Mesendoderm (in vitro differentiated cells): ENCODE measurements at regions not wholly inside any gene's neighbourhood (a gene's known extent, or its start where the extent isn't known, plus 50 kb on each side); places are given as distances from the start of the nearest gene placed in this dataset.

ENCODE experiments used
- DNase-seq: peaks from one replicate; pipeline ENCODE4 v3.0.0; 2013
- H2AK5ac ChIP-seq: 2 replicates; pipeline ENCODE4 v1.6.1; 2013; ENCODE audit warnings: low read length, inconsistent platforms
- H2BK120ac ChIP-seq: 2 replicates; pipeline ENCODE4 v1.6.1; 2013; ENCODE audit warnings: low read depth, mild to moderate bottlenecking, low read length, moderate library complexity, mixed read lengths
- H2BK15ac ChIP-seq: replicated peaks from 2 replicates; pipeline ENCODE4 v1.6.1; 2013; ENCODE audit warnings: low read depth, mild to moderate bottlenecking, moderate library complexity
- H2BK5ac ChIP-seq: 2 replicates; pipeline ENCODE4 v1.6.1; 2013; ENCODE audit warnings: low read length, inconsistent platforms
- H3K18ac ChIP-seq: 2 replicates; pipeline ENCODE4 v1.6.1; 2013; ENCODE audit warnings: mild to moderate bottlenecking, low read length, mixed read lengths
- H3K23ac ChIP-seq: one replicate; pipeline ENCODE4 v1.6.1; 2013; ENCODE audit warnings: low read length
- H3K27ac ChIP-seq: 2 replicates; pipeline ENCODE4 v1.5.1; 2013; ENCODE audit warnings: low read depth, mild to moderate bottlenecking, inconsistent platforms, low read length, moderate library complexity
- H3K27me3 ChIP-seq: 2 replicates; pipeline ENCODE4 v1.6.1; 2013; ENCODE audit warnings: low read length, control low read depth, mild to moderate bottlenecking, inconsistent platforms; ENCODE audit not compliant: insufficient read depth, poor library complexity
- H3K36me3 ChIP-seq: 2 replicates; pipeline ENCODE4 v1.6.1; 2013; ENCODE audit warnings: low read length, inconsistent platforms; ENCODE audit not compliant: control insufficient read depth, insufficient read depth
- H3K4ac ChIP-seq: one replicate; pipeline ENCODE4 v1.6.1; 2013; ENCODE audit warnings: low read depth, mild to moderate bottlenecking, low read length, moderate library complexity
- H3K4me1 ChIP-seq: 2 replicates; pipeline ENCODE4 v1.6.1; 2013; ENCODE audit warnings: low read depth, low read length, inconsistent platforms; ENCODE audit not compliant: control insufficient read depth
- H3K4me2 ChIP-seq: 2 replicates; pipeline ENCODE4 v1.6.1; 2013; ENCODE audit warnings: low read length
- H3K4me3 ChIP-seq: 2 replicates; pipeline ENCODE4 v1.5.1; 2013; ENCODE audit warnings: mild to moderate bottlenecking, low read length
- H3K56ac ChIP-seq: one replicate; pipeline ENCODE4 v1.6.1; 2013; ENCODE audit warnings: low read length
- H3K79me1 ChIP-seq: 2 replicates; pipeline ENCODE4 v1.6.1; 2013; ENCODE audit warnings: low read length, inconsistent platforms
- H3K79me2 ChIP-seq: 2 replicates; pipeline ENCODE4 v1.6.1; 2013; ENCODE audit warnings: mild to moderate bottlenecking, low read length; ENCODE audit not compliant: control insufficient read depth, insufficient read depth
- H3K9ac ChIP-seq: 2 replicates; pipeline ENCODE4 v1.6.1; 2013; ENCODE audit warnings: low read length, inconsistent platforms
- H4K5ac ChIP-seq: one replicate; pipeline ENCODE4 v1.6.1; 2013; ENCODE audit warnings: low read length
- H4K8ac ChIP-seq: one replicate; pipeline ENCODE4 v1.6.1; 2013; ENCODE audit warnings: low read depth, mild to moderate bottlenecking, control low read depth, low read length, moderate library complexity
- WGBS: extraction: QIAGEN DNeasy Blood & Tissue Kit; methylation state at CpG from one replicate; pipeline ENCODE4 v1.1.7; 2013; ENCODE audit warnings: low lambda C conversion rate, missing lambda C conversion rate; ENCODE audit not compliant: insufficient coverage; ENCODE audit errors: extremely low coverage; 5-methylcytosine and 5-hydroxymethylcytosine counted together

DNA sequence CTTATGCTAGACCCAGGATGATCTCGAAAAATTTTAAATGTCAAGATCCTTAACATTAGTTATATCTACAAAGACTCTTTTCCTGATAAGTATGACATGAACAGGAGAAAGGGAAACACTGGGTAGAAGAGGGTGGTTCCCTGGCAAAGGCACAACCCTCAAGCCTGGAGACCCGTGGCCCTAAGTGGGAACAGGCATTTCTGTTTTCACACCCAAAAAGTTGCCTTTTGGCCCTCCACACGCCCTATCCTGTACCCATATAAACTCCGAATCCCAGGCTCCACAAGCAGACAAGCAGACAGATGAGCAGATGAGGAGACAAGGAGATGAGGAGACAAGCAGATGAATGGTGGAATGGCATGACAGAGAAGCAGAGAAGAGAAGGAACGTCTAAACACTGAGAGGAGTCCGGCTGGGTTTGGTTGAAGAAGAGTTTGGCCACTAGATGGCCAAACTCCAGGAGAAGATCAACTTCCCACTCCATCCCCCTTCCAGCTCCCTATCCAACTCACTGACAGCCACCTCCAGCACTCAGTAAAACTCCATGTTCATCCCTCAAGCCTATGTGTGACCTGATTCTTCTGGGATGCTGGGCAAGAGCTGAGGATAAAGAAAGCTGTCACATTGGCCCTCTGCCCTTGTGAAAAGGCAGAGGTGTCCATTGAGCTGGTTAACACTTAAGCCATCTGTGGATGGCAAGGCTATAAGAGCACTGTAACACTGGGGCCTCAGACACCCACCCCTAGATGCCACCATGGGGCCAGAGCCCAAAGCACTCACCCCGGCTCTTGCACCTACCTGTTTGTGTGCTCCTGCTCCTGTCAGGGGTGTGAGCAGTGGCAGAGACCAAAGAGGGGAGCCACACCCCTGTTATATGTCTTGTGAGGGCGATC lies 139.6 kb upstream of the FAM20A start:
- Histone ChIP-seq H3K79me2 (no peaks in the 10 kb centered on the region), H4K5ac (no peak overlapping the region), H3K4ac (no peak overlapping the region), H3K18ac (no peak overlapping the region), H3K4me3 (no peak overlapping the region), H2BK5ac (no peak overlapping the region), H3K9ac (no peak overlapping the region), H3K27ac (no peak overlapping the region), H2AK5ac (no peak overlapping the region), H3K4me2 (no peak overlapping the region), H3K23ac (no peak overlapping the region), H4K8ac (no peak overlapping the region), H3K79me1 (no peaks in the 10 kb centered on the region), H2BK120ac (peak overlapping the region; percentile 63), H2BK15ac (no peak overlapping the region), H3K36me3 (no peaks in the 10 kb centered on the region), H3K4me1 (peaks cover 5% of the 10 kb centered on the region), H3K27me3 (no peaks in the 10 kb centered on the region), H3K56ac (no peak overlapping the region)
- no CpG with 5 or more reads among the region's 8 CpGs for WGBS
- DNase-seq: peak; percentile 58

- peak overlapping the region; percentile 39 for H3K9ac ChIP-seq
- peak overlapping the region; percentile 81 for H2BK5ac ChIP-seq
- H4K8ac ChIP-seq: no peak overlapping the region
- no peak overlapping the region for H3K4ac ChIP-seq
- H3K79me1 ChIP-seq: no peaks in the 10 kb centered on the region
- H3K27ac ChIP-seq: peak overlapping the region; percentile 16
- no peak overlapping the region for H3K4me3 ChIP-seq
- H3K18ac ChIP-seq: peak overlapping the region; percentile 82
- H3K23ac ChIP-seq: no peak overlapping the region
- H3K4me1 ChIP-seq: peaks cover 17% of the 10 kb centered on the region
- H2BK15ac ChIP-seq: no peak overlapping the region
- no peaks in the 10 kb centered on the region for H3K27me3 ChIP-seq
- no peak overlapping the region for H3K4me2 ChIP-seq
- peak overlapping the region; percentile 95 for H2BK120ac ChIP-seq
- peak; percentile 47 for DNase-seq
- no peaks in the 10 kb centered on the region for H3K36me3 ChIP-seq
- peak overlapping the region; percentile 61 for H2AK5ac ChIP-seq
- WGBS: no CpG with 5 or more reads among the region's 6 CpGs
- peak overlapping the region; percentile 83 for H3K56ac ChIP-seq
- no peaks in the 10 kb centered on the region for H3K79me2 ChIP-seq
- peak overlapping the region; percentile 37 for H4K5ac ChIP-seq
Measured at GRCh38 chr17:68737761-68738443, 136.7 kb upstream of the FAM20A start.

- H3K4me3 ChIP-seq: no peak overlapping the region
Measured at GRCh38 chr17:68734931-68735330, 133.8 kb upstream of the FAM20A start.

GRCh38 chr17:68734187-68734900 lies 133.2 kb upstream of the FAM20A start:
- peaks cover 19% of the 10 kb centered on the region for H3K4me1 ChIP-seq
- DNase-seq: no peak
- peak overlapping the region; percentile 87 for H3K56ac ChIP-seq
- H2AK5ac ChIP-seq: peak overlapping the region; percentile 95
- H3K4me3 ChIP-seq: no peak overlapping the region
- H2BK120ac ChIP-seq: peak overlapping the region; percentile 75
- peak overlapping the region; percentile 76 for H4K5ac ChIP-seq
- no peak overlapping the region for H4K8ac ChIP-seq
- no CpG with 5 or more reads among the region's 6 CpGs for WGBS
- no peak overlapping the region for H2BK15ac ChIP-seq
- H3K79me2 ChIP-seq: no peaks in the 10 kb centered on the region
- H2BK5ac ChIP-seq: peak overlapping the region; percentile 100
- H3K23ac ChIP-seq: no peak overlapping the region
- no peaks in the 10 kb centered on the region for H3K79me1 ChIP-seq
- peak overlapping the region; percentile 97 for H3K27ac ChIP-seq
- H3K4ac ChIP-seq: peak overlapping the region; percentile 93
- H3K4me2 ChIP-seq: no peak overlapping the region
- no peaks in the 10 kb centered on the region for H3K27me3 ChIP-seq
- no peaks in the 10 kb centered on the region for H3K36me3 ChIP-seq
- H3K9ac ChIP-seq: peak overlapping the region; percentile 54
- peak overlapping the region; percentile 78 for H3K18ac ChIP-seq

More at GRCh38 chr17:68734931-68735330, 133.8 kb upstream of the FAM20A start:
- no peaks in the 10 kb centered on the region for H3K79me1 ChIP-seq
- H2BK120ac ChIP-seq: peak overlapping the region; percentile 78
- no peaks in the 10 kb centered on the region for H3K27me3 ChIP-seq
- peak overlapping the region; percentile 78 for H3K18ac ChIP-seq
- H3K79me2 ChIP-seq: no peaks in the 10 kb centered on the region
- peak overlapping the region; percentile 96 for H3K4ac ChIP-seq
- no peak overlapping the region for H3K23ac ChIP-seq
- peak overlapping the region; percentile 100 for H2BK5ac ChIP-seq
- peak overlapping the region; percentile 97 for H3K27ac ChIP-seq
- peak overlapping the region; percentile 54 for H3K9ac ChIP-seq
- H3K36me3 ChIP-seq: no peaks in the 10 kb centered on the region
- H3K4me2 ChIP-seq: no peak overlapping the region
- DNase-seq: no peak
- H4K8ac ChIP-seq: no peak overlapping the region
- peak overlapping the region; percentile 95 for H2AK5ac ChIP-seq
- no peak overlapping the region for H4K5ac ChIP-seq
- H3K56ac ChIP-seq: peak overlapping the region; percentile 87
- peak overlapping the region; percentile 99 for H2BK15ac ChIP-seq
- peaks cover 19% of the 10 kb centered on the region for H3K4me1 ChIP-seq

GRCh38 chr17:68733241-68734176 lies 132.3 kb upstream of the FAM20A start:
- Histone ChIP-seq H3K9ac (peak overlapping the region; percentile 79), H3K36me3 (no peaks in the 10 kb centered on the region), H3K4me3 (no peak overlapping the region), H4K5ac (peak overlapping the region; percentile 100), H3K18ac (peak overlapping the region; percentile 100), H2BK15ac (peak overlapping the region; percentile 66), H3K27me3 (no peaks in the 10 kb centered on the region), H3K27ac (peak overlapping the region; percentile 98), H3K4me2 (no peak overlapping the region), H3K56ac (peak overlapping the region; percentile 95), H4K8ac (peak overlapping the region; percentile 7), H3K79me2 (no peaks in the 10 kb centered on the region), H3K79me1 (no peaks in the 10 kb centered on the region), H3K4ac (peak overlapping the region; percentile 99), H3K4me1 (peaks cover 19% of the 10 kb centered on the region), H3K23ac (peak overlapping the region; percentile 69), H2BK120ac (peak overlapping the region; percentile 100), H2AK5ac (peak overlapping the region; percentile 100), H2BK5ac (peak overlapping the region; percentile 100)
- peak; percentile 99 for DNase-seq
- no CpG with 5 or more reads among the region's 4 CpGs for WGBS
